Prostate gland (tissue), 2 donors: ENCODE measurements at regions not wholly inside any gene's neighbourhood (a gene's known extent, or its start where the extent isn't known, plus 50 kb on each side); places are given as distances from the start of the nearest gene placed in this dataset.
A peak's percentile ranks its signal among the peaks of the same experiment; 100 is the strongest.

ENCODE experiments used
- DNase-seq: peaks from one replicate; pipeline ENCODE4 v3.0.0-alpha.2; 2019; ENCODE audit warnings: low spot score
- H3K27ac ChIP-seq, 2 donors: fragments of 200-600 bp; sonication (generic); 2 replicates each; pipeline ENCODE4 v1.5.1; 2017 to 2019
- H3K27me3 ChIP-seq: fragments of 200-600 bp; sonication (generic); replicated peaks from 2 replicates; pipeline ENCODE4 v1.5.1; 2019; ENCODE audit not compliant: insufficient read depth
- H3K36me3 ChIP-seq, 2 donors: fragments of 200-600 bp; sonication (generic); 1 replicate in 1 of 2; 2 replicates in 1 of 2; pipeline versions ENCODE4 v1.5.1 to v1.8.1; 2017 to 2019
- H3K4me1 ChIP-seq: fragments of 200-600 bp; sonication (generic); replicated peaks from 2 replicates; pipeline ENCODE4 v1.5.1; 2019
- H3K4me3 ChIP-seq, 2 donors: fragments of 200-600 bp; sonication (generic); 2 replicates each; pipeline ENCODE4 v1.5.1; 2017 to 2019
- H3K9me3 ChIP-seq: fragments of 200-600 bp; sonication (generic); 2 replicates; pipeline ENCODE4 v1.5.1; 2017
- POLR2A ChIP-seq: fragments of 450-650 bp; IDR thresholded peaks from one replicate; pipeline ENCODE4 v1.6.1; 2016; ENCODE audit warnings: antibody characterized with exemption, mild to moderate bottlenecking
- POLR2AphosphoS5 ChIP-seq: sonication (generic); formaldehyde crosslinking; IDR thresholded peaks from one replicate; pipeline ENCODE4 v1.6.1; 2017; ENCODE audit warnings: antibody characterized with exemption
- WGBS: methylation state at CpG from one replicate; pipeline ENCODE4 v1.1.5; 2018; 5-methylcytosine and 5-hydroxymethylcytosine counted together
- intact Hi-C: fragments of 100-400 bp; cut with DNase I; formaldehyde crosslinking; loops from one replicate; pipeline ENCODE4 v1.14.2; 2022
- TF ChIP-seq, protein P1 (sequence below), 4 experiments: fragments of 200-600 bp in 2 of 4; fragments of 450-650 bp in 2 of 4; sonication (generic) in 2 of 4; IDR thresholded peaks; 1 replicate in 3 of 4; 2 replicates in 1 of 4; pipeline ENCODE4 v1.5.1; 2016 to 2019; ENCODE audit warnings: antibody characterized with exemption in 4 of 4, mild to moderate bottlenecking in 2 of 4, moderate library complexity in 2 of 4

DNA sequence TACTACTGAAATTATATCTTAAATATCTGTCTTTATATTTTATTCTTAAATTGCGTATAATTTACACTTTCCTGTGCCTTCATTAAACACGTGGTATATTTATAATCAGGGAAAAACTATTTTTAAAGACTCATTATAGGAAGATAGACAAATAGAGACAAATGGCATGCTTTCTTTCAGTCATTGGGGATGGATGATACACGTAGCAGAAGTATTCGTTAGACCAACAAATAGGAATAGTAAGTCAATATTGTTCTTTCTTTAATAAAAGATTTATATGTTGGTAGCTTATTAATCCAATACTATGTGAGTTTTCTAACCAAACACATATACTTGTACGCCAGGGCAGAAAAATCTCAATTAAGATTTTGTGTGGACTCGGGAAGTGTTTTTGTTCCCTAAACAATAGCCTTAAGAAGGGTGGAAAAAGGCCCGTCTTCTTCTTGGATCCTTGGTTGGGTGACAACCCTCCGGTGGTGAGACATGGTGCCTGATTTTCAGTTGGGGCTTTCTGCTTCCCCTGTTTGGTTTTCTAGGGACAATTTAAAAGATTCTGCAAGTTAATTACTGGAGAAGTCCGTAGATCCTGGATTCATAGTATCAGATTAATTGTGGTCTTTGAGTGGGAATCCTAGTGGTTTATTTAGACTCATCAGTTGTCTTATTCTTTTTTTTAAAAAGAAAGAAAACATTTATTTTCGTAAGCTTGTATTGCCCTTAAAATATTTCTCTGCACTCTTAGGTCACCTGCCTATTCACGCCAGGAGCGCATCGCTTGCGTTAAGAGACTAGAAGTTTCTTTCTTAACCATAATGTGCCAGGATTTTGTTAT, 83.5 kb upstream of the WNT7B start:
- 59% methylated on average over 14 of the region's 14 CpGs for WGBS
- peak overlapping the region; percentile 100 for H3K27ac ChIP-seq
- TF ChIP-seq POLR2AphosphoS5: peak; percentile 61
- no peak for TF ChIP-seq POLR2A
- H3K9me3 ChIP-seq: no peaks in the 10 kb centered on the region
- H3K4me1 ChIP-seq: peaks cover 30% of the 10 kb centered on the region
- intact Hi-C loops: no loop called here
- DNase-seq: no peak
- no peaks in the 10 kb centered on the region for H3K27me3 ChIP-seq
- H3K4me3 ChIP-seq: no peak overlapping the region
- H3K36me3 ChIP-seq: no peaks in the 10 kb centered on the region

DNA sequence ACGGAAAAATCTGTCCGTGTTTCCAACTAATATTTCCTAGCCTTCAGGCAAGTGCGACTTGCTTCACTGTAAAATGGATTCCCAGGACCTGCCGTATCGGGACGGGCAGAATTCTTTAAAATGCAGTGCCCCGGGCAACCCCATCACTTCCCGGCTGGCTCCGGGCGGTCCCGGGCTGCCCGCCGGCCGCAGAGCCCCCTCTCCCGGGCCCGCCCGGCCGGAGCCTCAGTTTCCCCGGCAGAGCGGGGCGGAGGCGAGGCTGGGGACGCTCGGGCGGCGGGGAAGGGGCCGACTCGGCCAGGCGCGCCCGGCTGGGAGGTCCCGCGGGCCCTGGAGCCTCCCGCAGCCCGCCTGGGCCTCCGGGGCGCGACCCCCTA, 84.2 kb upstream of the WNT7B start:
- DNase-seq: no peak
- whole genome bisulfite sequencing: 84% methylated on average over 32 of the region's 38 CpGs
- no peaks in the 10 kb centered on the region for H3K36me3 ChIP-seq
- intact Hi-C loops: no loop called here
- no peak overlapping the region for H3K4me3 ChIP-seq
- peaks cover 24% of the 10 kb centered on the region for H3K4me1 ChIP-seq
- H3K27me3 ChIP-seq: no peaks in the 10 kb centered on the region
- H3K27ac ChIP-seq: peak overlapping the region; percentile 100
- TF ChIP-seq, protein P1, sequence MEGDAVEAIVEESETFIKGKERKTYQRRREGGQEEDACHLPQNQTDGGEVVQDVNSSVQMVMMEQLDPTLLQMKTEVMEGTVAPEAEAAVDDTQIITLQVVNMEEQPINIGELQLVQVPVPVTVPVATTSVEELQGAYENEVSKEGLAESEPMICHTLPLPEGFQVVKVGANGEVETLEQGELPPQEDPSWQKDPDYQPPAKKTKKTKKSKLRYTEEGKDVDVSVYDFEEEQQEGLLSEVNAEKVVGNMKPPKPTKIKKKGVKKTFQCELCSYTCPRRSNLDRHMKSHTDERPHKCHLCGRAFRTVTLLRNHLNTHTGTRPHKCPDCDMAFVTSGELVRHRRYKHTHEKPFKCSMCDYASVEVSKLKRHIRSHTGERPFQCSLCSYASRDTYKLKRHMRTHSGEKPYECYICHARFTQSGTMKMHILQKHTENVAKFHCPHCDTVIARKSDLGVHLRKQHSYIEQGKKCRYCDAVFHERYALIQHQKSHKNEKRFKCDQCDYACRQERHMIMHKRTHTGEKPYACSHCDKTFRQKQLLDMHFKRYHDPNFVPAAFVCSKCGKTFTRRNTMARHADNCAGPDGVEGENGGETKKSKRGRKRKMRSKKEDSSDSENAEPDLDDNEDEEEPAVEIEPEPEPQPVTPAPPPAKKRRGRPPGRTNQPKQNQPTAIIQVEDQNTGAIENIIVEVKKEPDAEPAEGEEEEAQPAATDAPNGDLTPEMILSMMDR (IDR thresholded peaks at IDR 0.05): no peak
- TF ChIP-seq POLR2A: no peak
- TF ChIP-seq POLR2AphosphoS5: no peak
- no peaks in the 10 kb centered on the region for H3K9me3 ChIP-seq

DNA sequence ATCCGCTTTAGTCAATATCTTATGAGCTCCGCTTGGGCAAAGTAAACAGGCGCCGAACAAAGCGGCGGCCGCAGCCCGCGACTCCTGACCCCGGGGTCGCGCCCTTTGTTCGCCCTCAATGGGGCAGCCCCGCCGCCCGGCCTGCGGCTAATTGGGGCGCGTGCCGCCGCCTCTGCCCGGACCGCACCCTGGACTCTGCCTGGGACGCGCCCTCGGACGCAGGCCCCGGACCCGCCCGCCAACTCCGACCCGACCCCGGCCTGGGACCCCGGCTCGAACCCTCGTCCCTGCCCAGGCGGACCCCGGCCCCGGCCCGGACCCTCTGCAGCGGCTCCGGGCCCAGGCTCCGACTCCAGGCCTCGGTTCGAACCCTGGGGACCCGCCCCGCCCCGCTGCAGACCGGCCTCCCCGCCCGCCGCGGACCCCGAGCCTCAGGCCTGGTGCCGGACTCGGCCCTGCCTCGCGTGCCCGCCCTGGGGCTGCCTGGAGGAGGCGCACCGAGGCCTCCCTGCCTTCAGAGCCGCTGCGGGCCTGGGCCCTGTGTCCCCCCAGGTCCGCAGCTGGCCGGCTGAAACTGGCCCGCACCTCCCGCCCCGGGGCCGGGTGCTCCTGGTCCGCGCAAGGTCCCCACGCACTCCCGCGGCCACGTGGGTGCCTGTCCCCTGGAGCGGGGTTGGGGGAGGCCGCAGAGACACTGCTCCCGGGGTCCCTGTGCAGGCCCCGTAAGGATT, 84.7 kb upstream of the WNT7B start:
- peak overlapping the region; percentile 100 for H3K27ac ChIP-seq
- no peak overlapping the region for H3K4me3 ChIP-seq
- H3K27me3 ChIP-seq: no peaks in the 10 kb centered on the region
- intact Hi-C loops: no loop called here
- DNase-seq: no peak
- TF ChIP-seq, protein P1 (IDR thresholded peaks at IDR 0.05): no peak
- TF ChIP-seq POLR2AphosphoS5 (no peak), POLR2A (no peak)
- H3K9me3 ChIP-seq: no peaks in the 10 kb centered on the region
- H3K36me3 ChIP-seq: no peaks in the 10 kb centered on the region
- H3K4me1 ChIP-seq: peaks cover 21% of the 10 kb centered on the region
- 87% methylated on average over 79 of the region's 79 CpGs for WGBS

DNA sequence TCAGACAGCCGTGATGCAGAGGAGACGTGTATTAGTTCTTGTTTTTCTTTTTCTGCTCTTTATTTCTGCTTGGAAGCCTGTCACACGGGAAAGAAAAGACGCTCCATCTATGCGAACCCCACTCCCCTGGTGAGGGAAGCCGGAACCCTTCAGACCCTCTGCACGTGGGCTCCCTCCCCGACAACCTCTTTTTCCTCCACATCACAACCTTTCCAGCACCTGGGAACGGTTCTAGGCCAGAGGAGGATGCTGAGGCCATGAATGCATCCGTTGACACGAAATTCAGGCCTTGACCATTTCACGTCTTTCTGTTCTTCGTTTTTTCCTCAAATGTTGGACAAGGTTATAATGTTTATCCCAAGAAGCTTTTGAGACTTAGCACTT, 85.3 kb upstream of the WNT7B start:
- H3K4me3 ChIP-seq: no peak overlapping the region
- peaks cover 15% of the 10 kb centered on the region for H3K4me1 ChIP-seq
- DNase-seq: no peak

DNA sequence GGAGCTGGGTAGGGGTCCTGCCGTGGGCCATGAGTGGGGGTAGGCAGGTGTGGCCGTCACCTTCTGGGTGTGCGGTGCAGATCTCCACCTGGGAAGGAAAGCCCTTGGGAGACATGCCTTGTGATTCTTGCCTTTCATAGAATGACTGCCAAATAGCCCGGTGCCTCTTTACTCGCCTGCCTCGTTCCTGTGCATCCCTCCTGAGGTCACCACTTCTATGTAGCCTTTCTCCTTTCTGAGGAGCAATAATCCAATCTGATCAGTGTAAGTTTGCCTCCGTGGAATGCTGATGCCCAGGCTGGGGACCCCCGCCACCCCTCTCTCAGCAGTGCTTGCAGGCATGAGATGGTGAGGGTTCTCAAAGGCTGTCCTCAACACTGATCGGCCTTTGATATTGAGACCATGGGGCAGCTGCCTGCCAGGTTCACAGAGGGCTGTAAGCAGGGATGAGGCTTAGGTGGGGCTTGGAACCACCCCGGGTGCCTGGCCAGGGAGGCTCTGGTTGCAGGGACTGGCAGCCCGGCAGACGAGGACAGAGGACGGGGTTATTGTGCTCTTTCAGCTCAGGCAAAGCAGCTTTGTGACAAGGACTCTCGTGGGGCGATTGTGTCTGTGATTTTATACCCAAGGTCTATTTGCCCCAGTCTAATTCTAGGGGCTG, 86.1 kb upstream of the WNT7B start:
- no peak overlapping the region for H3K4me3 ChIP-seq

More for the DNA sequence above, 85.3 kb upstream of the WNT7B start:
- H3K27ac ChIP-seq: peak overlapping the region; percentile 100
- no peaks in the 10 kb centered on the region for H3K27me3 ChIP-seq
- TF ChIP-seq, protein P1 (IDR thresholded peaks at IDR 0.05): no peak
- TF ChIP-seq POLR2AphosphoS5: no peak
- TF ChIP-seq POLR2A: no peak
- intact Hi-C loops: no loop called here
- no peaks in the 10 kb centered on the region for H3K36me3 ChIP-seq
- no peaks in the 10 kb centered on the region for H3K9me3 ChIP-seq
- WGBS: 82% methylated on average over 13 of the region's 13 CpGs

More for the DNA sequence above, 86.1 kb upstream of the WNT7B start:
- Histone ChIP-seq H3K9me3 (no peaks in the 10 kb centered on the region), H3K4me1 (peaks cover 11% of the 10 kb centered on the region), H3K36me3 (no peaks in the 10 kb centered on the region), H3K27ac (peak overlapping the region; percentile 100), H3K27me3 (no peaks in the 10 kb centered on the region)
- TF ChIP-seq, protein P1 (IDR thresholded peaks at IDR 0.05): no peak
- TF ChIP-seq POLR2AphosphoS5: no peak
- no peak for TF ChIP-seq POLR2A
- no peak for DNase-seq
- 62% methylated on average over 15 of the region's 15 CpGs for WGBS
- intact Hi-C loops: no loop called here
